CD14-positive monocyte (primary cell): ENCODE measurements at regions not wholly inside any gene's neighbourhood (a gene's known extent, or its start where the extent isn't known, plus 50 kb on each side); places are given as distances from the start of the nearest gene placed in this dataset.

Experiments
- DNase-seq, 3 donors: peaks; one replicate each; pipeline ENCODE4 v3.0.0-alpha.2; 2011 to 2022
- H2AFZ ChIP-seq: 2 replicates; pipeline ENCODE4 v1.6.0; 2012; ENCODE audit warnings: mild to moderate bottlenecking, low read depth, low read length, inconsistent platforms; ENCODE audit not compliant: insufficient read depth, poor library complexity, severe bottlenecking
- H3K27ac ChIP-seq, 2 donors: 1 replicate in 1 of 2; 2 replicates in 1 of 2; pipeline ENCODE4 v1.5.1; 2012 to 2013; ENCODE audit warnings: low read length in 2 of 2, control low read depth in 1 of 2, inconsistent platforms in 1 of 2, low read depth in 1 of 2, mild to moderate bottlenecking in 1 of 2
- H3K27me3 ChIP-seq, 2 donors: one replicate each; pipeline versions ENCODE4 v1.6.0 to v1.6.1; 2011 to 2013; ENCODE audit warnings: low read length in 2 of 2; ENCODE audit not compliant: control insufficient read depth in 2 of 2, insufficient read depth in 2 of 2
- H3K36me3 ChIP-seq, 2 donors: replicated peaks in 1 of 2; 1 replicate in 1 of 2; 2 replicates in 1 of 2; pipeline versions ENCODE4 v1.5.1 to v1.6.1; 2012 to 2013; ENCODE audit warnings: low read length in 2 of 2, control low read depth in 1 of 2, inconsistent platforms in 1 of 2, mild to moderate bottlenecking in 1 of 2; ENCODE audit not compliant: insufficient read depth in 2 of 2, control insufficient read depth in 1 of 2
- H3K4me1 ChIP-seq, 2 donors: 1 replicate in 1 of 2; 2 replicates in 1 of 2; pipeline versions ENCODE4 v1.5.1 to v1.6.1; 2012 to 2013; ENCODE audit warnings: low read length in 2 of 2, control low read depth in 1 of 2, inconsistent platforms in 1 of 2, mild to moderate bottlenecking in 1 of 2, moderate library complexity in 1 of 2; ENCODE audit not compliant: insufficient read depth in 2 of 2, control insufficient read depth in 1 of 2
- H3K4me2 ChIP-seq: replicated peaks from 2 replicates; pipeline ENCODE3; 2012; ENCODE audit warnings: low read length, moderate library complexity, mild to moderate bottlenecking; ENCODE audit not compliant: poor library complexity, severe bottlenecking; ENCODE audit errors: extremely low read depth
- H3K4me3 ChIP-seq, 3 experiments: fragments of 200-600 bp in 1 of 3; sonication (generic) in 1 of 3; replicated peaks in 1 of 3; 1 replicate in 2 of 3; 2 replicates in 1 of 3; pipeline ENCODE4 v1.5.1; 2011 to 2013; ENCODE audit warnings: low read length in 3 of 3, mild to moderate bottlenecking in 3 of 3, control low read depth in 2 of 3, low read depth in 2 of 3, inconsistent platforms in 1 of 3, moderate library complexity in 1 of 3
- H3K79me2 ChIP-seq: 2 replicates; pipeline ENCODE4 v1.6.0; 2012; ENCODE audit warnings: mild to moderate bottlenecking, control low read depth, inconsistent platforms, low read length, moderate library complexity; ENCODE audit not compliant: insufficient read depth
- H3K9ac ChIP-seq: 2 replicates; pipeline ENCODE4 v1.6.0; 2017; ENCODE audit warnings: low read length, mild to moderate bottlenecking; ENCODE audit not compliant: insufficient read depth, poor library complexity, severe bottlenecking
- H3K9me3 ChIP-seq, 2 donors: replicated peaks in 1 of 2; 1 replicate in 1 of 2; 2 replicates in 1 of 2; pipeline versions ENCODE4 v1.5.1 to v1.6.1; 2012 to 2013; ENCODE audit warnings: low read length in 2 of 2, control low read depth in 1 of 2; ENCODE audit not compliant: control insufficient read depth in 1 of 2, insufficient read depth in 1 of 2
- H4K20me1 ChIP-seq: 2 replicates; pipeline ENCODE4 v1.6.0; 2012; ENCODE audit warnings: mild to moderate bottlenecking, low read length, control low read depth, moderate library complexity; ENCODE audit not compliant: insufficient read depth
- H3K27ac Mint-ChIP-seq, 7 donors: one replicate each; pipeline ENCODE4 v1.8.0; 2020; ENCODE audit warnings: mild to moderate bottlenecking in 7 of 7, mixed read lengths in 7 of 7, moderate library complexity in 6 of 7, inconsistent platforms in 2 of 7
- H3K27me3 Mint-ChIP-seq, 3 donors: one replicate each; pipeline ENCODE4 v1.8.0; 2021 to 2022; ENCODE audit warnings: low read depth in 3 of 3, mild to moderate bottlenecking in 3 of 3, mixed read lengths in 3 of 3, moderate library complexity in 3 of 3, inconsistent platforms in 1 of 3
- H3K36me3 Mint-ChIP-seq, 2 donors: one replicate each; pipeline ENCODE4 v1.8.0; 2020; ENCODE audit warnings: mixed read lengths in 2 of 2, inconsistent platforms in 1 of 2, mild to moderate bottlenecking in 1 of 2
- H3K4me1 Mint-ChIP-seq: one replicate; pipeline ENCODE4 v1.8.0; 2020; ENCODE audit warnings: mild to moderate bottlenecking, mixed read lengths
- H3K4me3 Mint-ChIP-seq, 2 donors: one replicate each; pipeline ENCODE4 v1.8.0; 2020; ENCODE audit warnings: mild to moderate bottlenecking in 2 of 2, mixed read lengths in 2 of 2, moderate library complexity in 1 of 2
- H3K9me3 Mint-ChIP-seq, 7 donors: one replicate each; pipeline ENCODE4 v1.8.0; 2020 to 2022; ENCODE audit warnings: mixed read lengths in 7 of 7, mild to moderate bottlenecking in 6 of 7, moderate library complexity in 6 of 7, inconsistent platforms in 2 of 7
- WGBS: methylation state at CpG from one replicate; pipeline ENCODE4 v1.1.5; 2013; ENCODE audit warnings: missing lambda C conversion rate; ENCODE audit not compliant: insufficient coverage; 5-methylcytosine and 5-hydroxymethylcytosine counted together
- intact Hi-C, 2 donors: fragments of 100-400 bp; cut with micrococcal nuclease; formaldehyde crosslinking; loops; one replicate each; pipeline versions ENCODE4 v1.15.0 to v1.15.1; 2023
- TF ChIP-seq, protein P1 (sequence below): fragments of 200-600 bp; IDR thresholded peaks from one replicate; pipeline ENCODE4 v1.8.0; 2022; ENCODE audit warnings: antibody characterized with exemption, mild to moderate bottlenecking

DNA sequence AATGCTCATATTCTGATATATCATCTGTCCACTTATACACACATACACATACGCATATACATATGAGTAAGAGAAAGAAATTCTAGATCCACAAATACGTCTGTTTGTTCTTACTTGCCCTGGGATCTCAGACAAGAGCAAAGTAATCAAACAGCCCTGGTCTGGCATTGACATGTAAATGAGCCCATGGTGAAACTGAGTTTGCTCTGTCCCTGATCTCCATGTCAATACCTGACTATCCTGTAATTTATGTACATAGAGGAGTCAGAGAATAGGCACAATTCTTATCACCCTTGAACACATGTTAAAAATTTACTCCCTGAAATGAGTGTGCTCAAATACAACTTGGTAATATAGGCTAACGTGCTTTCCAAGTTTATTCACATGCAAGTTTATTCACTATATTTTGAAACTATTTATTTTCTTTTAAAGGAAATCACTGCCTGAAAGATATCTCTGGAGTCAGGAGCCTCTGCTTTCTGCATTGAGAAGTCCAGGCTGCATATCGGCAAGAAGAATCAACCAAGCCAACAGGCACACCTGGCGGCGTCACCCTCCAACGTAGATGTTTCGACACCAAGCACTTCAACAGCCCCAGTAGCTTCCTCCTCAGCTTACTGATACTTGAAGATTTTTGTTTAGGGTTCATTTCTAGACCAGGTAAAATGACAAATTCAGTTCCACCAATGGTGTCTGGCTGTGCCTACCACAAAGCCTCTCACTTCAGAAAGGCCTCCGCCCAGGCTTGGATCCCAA lies 100.6 kb downstream of the CMPK2 start:
- no peak overlapping the region for H3K27ac Mint-ChIP-seq
- H3K4me1 Mint-ChIP-seq, result no peaks in the 10 kb centered on the region
- Histone ChIP-seq H3K27ac (no peak overlapping the region), H3K9ac (no peak overlapping the region), H4K20me1 (no peaks in the 10 kb centered on the region), H3K79me2 (no peaks in the 10 kb centered on the region), H3K9me3 (no peaks in the 10 kb centered on the region), H3K4me3 (no peak overlapping the region), H3K4me1 (no peaks in the 10 kb centered on the region), H3K27me3 (no peaks in the 10 kb centered on the region), H2AFZ (no peak overlapping the region), H3K36me3 (no peaks in the 10 kb centered on the region), H3K4me2 (no peak overlapping the region)
- no peak for DNase-seq
- intact Hi-C loops, result no loop called here
- 100% methylated on average over 2 of the region's 9 CpGs for WGBS
- no peak overlapping the region for H3K4me3 Mint-ChIP-seq
- peaks cover 0 to 4% (median 2%) of the 10 kb centered on the region in 3 donors for H3K27me3 Mint-ChIP-seq
- H3K9me3 Mint-ChIP-seq, result no peaks in the 10 kb centered on the region
- TF ChIP-seq, protein P1, sequence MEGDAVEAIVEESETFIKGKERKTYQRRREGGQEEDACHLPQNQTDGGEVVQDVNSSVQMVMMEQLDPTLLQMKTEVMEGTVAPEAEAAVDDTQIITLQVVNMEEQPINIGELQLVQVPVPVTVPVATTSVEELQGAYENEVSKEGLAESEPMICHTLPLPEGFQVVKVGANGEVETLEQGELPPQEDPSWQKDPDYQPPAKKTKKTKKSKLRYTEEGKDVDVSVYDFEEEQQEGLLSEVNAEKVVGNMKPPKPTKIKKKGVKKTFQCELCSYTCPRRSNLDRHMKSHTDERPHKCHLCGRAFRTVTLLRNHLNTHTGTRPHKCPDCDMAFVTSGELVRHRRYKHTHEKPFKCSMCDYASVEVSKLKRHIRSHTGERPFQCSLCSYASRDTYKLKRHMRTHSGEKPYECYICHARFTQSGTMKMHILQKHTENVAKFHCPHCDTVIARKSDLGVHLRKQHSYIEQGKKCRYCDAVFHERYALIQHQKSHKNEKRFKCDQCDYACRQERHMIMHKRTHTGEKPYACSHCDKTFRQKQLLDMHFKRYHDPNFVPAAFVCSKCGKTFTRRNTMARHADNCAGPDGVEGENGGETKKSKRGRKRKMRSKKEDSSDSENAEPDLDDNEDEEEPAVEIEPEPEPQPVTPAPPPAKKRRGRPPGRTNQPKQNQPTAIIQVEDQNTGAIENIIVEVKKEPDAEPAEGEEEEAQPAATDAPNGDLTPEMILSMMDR, result no peak
- H3K36me3 Mint-ChIP-seq, result no peaks in the 10 kb centered on the region

DNA sequence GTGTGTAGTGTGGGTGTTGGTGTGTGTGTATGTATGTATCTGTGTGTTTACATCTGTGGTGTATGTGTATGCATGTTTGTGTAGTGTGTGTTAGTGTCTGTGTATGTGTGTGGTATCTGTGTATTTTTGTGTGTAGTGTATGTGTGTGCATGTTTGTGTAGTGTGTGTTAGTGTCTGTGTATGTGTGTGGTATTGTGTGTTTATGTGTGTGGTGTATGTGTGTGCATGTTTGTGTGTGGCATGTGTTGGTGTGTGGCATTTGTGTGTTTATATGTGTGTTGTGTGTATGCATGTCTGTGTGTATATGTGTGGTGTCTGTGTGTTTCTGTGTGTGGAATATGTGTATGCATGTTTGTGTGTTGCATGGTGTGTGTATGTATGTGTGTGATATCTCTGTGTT lies 96.4 kb downstream of the CMPK2 start:
- Mint-ChIP-seq H3K27ac (no peak overlapping the region), H3K4me1 (peaks cover 8% of the 10 kb centered on the region), H3K36me3 (no peaks in the 10 kb centered on the region), H3K27me3 (peaks cover 26 to 29% (median 26%) of the 10 kb centered on the region in 3 donors), H3K4me3 (no peak overlapping the region), H3K9me3 (peaks cover 0 to 3% (median 0%) of the 10 kb centered on the region in 7 donors)
- TF ChIP-seq, protein P1, result no peak
- peaks cover 5 to 25% of the 10 kb centered on the region in 2 donors for H3K27me3 ChIP-seq
- peaks cover 0 to 4% of the 10 kb centered on the region in 2 donors for H3K4me1 ChIP-seq
- H3K4me2 ChIP-seq, result no peak overlapping the region
- no peaks in the 10 kb centered on the region for H3K9me3 ChIP-seq
- DNase-seq, result no peak
- no peak overlapping the region for H2AFZ ChIP-seq
- intact Hi-C loops, result no loop called here
- H3K27ac ChIP-seq, result no peak overlapping the region
- H3K36me3 ChIP-seq, result no peaks in the 10 kb centered on the region
- H3K79me2 ChIP-seq, result no peaks in the 10 kb centered on the region
- H4K20me1 ChIP-seq, result no peaks in the 10 kb centered on the region
- no peak overlapping the region for H3K4me3 ChIP-seq
- H3K9ac ChIP-seq, result no peak overlapping the region
